GM13976 (cell line): ENCODE measurements at regions not wholly inside any gene's neighbourhood (a gene's known extent, or its start where the extent isn't known, plus 50 kb on each side); places are given as distances from the start of the nearest gene placed in this dataset.

ENCODE experiments used
- DNase-seq: peaks from one replicate; pipeline ENCODE4 v3.0.0; 2012; ENCODE audit warnings: low spot score
- CTCF ChIP-seq: IDR thresholded peaks from 2 replicates; pipeline ENCODE4 v1.5.1; 2012; ENCODE audit warnings: borderline replicate concordance, mild to moderate bottlenecking; ENCODE audit not compliant: insufficient read depth; ENCODE audit errors: extremely low read depth, missing control alignments, control extremely low read depth
- in situ Hi-C: fragments of 300-500 bp; cut with MboI; formaldehyde crosslinking; loops from one replicate; pipeline ENCODE4 v1.12.0; 2022; ENCODE audit warnings: low sequenced_read_pairs, mixed read lengths, inconsistent platforms; ENCODE audit not compliant: unreplicated experiment

- in situ Hi-C loops = no loop called here
- no peak for TF ChIP-seq CTCF
- DNase-seq = no peak
Measured at GRCh38 chr10:113283189-113283588, 269.7 kb upstream of the HABP2 start.

GRCh38 chr10:113284635-113285034 is 268.2 kb upstream of the HABP2 start:
- TF ChIP-seq CTCF = no peak
- no peak for DNase-seq
- in situ Hi-C loops = no loop called here

GRCh38 chr10:113285305-113285704 is 267.5 kb upstream of the HABP2 start:
- DNase-seq = no peak
- TF ChIP-seq CTCF = no peak
- in situ Hi-C loops = no loop called here

- in situ Hi-C loops = no loop called here
- DNase-seq = no peak
- no peak for TF ChIP-seq CTCF
Measured at GRCh38 chr10:113287592-113287991, 265.3 kb upstream of the HABP2 start.

- TF ChIP-seq CTCF = no peak
- DNase-seq = no peak
- in situ Hi-C loops = no loop called here
Measured at GRCh38 chr10:113290137-113290536, 262.7 kb upstream of the HABP2 start.

GRCh38 chr10:113291413-113291812 is 261.4 kb upstream of the HABP2 start:
- no peak for DNase-seq
- TF ChIP-seq CTCF = no peak
- in situ Hi-C loops = no loop called here

GRCh38 chr10:113292086-113292485 is 260.8 kb upstream of the HABP2 start:
- TF ChIP-seq CTCF = no peak
- no peak for DNase-seq
- in situ Hi-C loops = no loop called here
